ENCODE measurements at regions not wholly inside any gene's neighbourhood (a gene's known extent, or its start where the extent isn't known, plus 50 kb on each side); places are given as distances from the start of the nearest gene placed in this dataset.
A peak's percentile ranks its signal among the peaks of the same experiment; 100 is the strongest.

DNA sequence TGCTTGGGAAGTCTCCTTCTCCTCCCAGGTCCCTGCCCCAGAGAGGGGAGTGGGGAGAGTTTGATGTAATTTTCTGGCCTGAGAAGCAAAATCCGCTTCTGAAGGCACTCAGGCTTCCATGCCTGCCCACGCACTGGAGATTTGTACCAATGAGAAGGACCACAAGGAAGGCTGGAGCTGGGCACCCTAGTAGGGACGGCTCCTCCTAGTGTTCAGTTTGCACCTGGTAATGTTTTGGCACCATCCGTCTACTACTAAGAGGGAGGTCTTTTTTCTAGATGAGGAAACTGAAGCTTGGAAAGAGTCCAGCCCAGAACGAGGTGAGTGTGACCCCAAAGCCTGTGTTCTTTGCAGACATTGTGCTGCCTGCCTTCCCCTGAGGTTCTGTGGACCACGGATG lies 83.6 kb upstream of the NLRP1 start:
- peak; percentile 61 for DNase-seq
- no peak overlapping the region for H2AK5ac ChIP-seq (ENCODE audit: insufficient read length, low read length)
- Mint-ChIP-seq H3K36me3 (ENCODE audit: insufficient read depth in 1 of 3, low read depth in 3 of 3) (peaks cover 0 to 3% (median 0%) of the 10 kb centered on the region in 3 experiments; a peak in 1 of 7 replicates), H3K9me3 (peaks cover 0 to 3% of the 10 kb centered on the region in 2 experiments; a peak in 2 of 5 replicates), H3K27me3 (ENCODE audit: low read depth) (peaks cover 10% of the 10 kb centered on the region), H3K4me1 (peaks cover under 1 to 11% of the 10 kb centered on the region in 2 experiments; a peak in 2 of 4 replicates), H3K27ac (no peak overlapping the region), H3K4me3 (no peak overlapping the region)
- H3K4ac ChIP-seq (ENCODE audit: low read depth, low read length), result no peak overlapping the region
- H4K5ac ChIP-seq (ENCODE audit: insufficient read length, low read depth, low read length), result no peak overlapping the region
- H3K14ac ChIP-seq (ENCODE audit: insufficient read depth, low read length), result no peak overlapping the region
- WGBS (ENCODE audit: extremely low coverage, insufficient read length, low lambda C conversion rate), result no CpG with 5 or more reads among the region's 6 CpGs
- no peak overlapping the region for H3K18ac ChIP-seq (ENCODE audit: insufficient read length, low read depth, low read length)
- no peak overlapping the region for H3K9ac ChIP-seq (ENCODE audit: extremely low read depth, insufficient read length, low read length)
- no peaks in the 10 kb centered on the region for H3K27me3 ChIP-seq (ENCODE audit: insufficient read depth, low read length)
- H2BK20ac ChIP-seq (ENCODE audit: low read depth, low read length, poor library complexity, severe bottlenecking), result no peak overlapping the region
- H4K8ac ChIP-seq (replicated peaks; ENCODE audit: insufficient read length, low read depth, low read length), result no peak overlapping the region
- H2AFZ ChIP-seq (ENCODE audit: low read length), result no peak overlapping the region
- no peaks in the 10 kb centered on the region for H3K23me2 ChIP-seq (ENCODE audit: insufficient read length, low read depth, low read length, poor library complexity, severe bottlenecking)
- no peak overlapping the region for H2BK12ac ChIP-seq (ENCODE audit: insufficient read length, low read depth, low read length)
- H3K9me3 ChIP-seq (ENCODE audit: control insufficient read depth, low read depth, low read length), result no peaks in the 10 kb centered on the region
- H2BK5ac ChIP-seq (ENCODE audit: insufficient read length, low read length), result no peak overlapping the region
- no peak overlapping the region for H4K91ac ChIP-seq (ENCODE audit: insufficient read length, low read depth, low read length)
- TF ChIP-seq, protein P1, sequence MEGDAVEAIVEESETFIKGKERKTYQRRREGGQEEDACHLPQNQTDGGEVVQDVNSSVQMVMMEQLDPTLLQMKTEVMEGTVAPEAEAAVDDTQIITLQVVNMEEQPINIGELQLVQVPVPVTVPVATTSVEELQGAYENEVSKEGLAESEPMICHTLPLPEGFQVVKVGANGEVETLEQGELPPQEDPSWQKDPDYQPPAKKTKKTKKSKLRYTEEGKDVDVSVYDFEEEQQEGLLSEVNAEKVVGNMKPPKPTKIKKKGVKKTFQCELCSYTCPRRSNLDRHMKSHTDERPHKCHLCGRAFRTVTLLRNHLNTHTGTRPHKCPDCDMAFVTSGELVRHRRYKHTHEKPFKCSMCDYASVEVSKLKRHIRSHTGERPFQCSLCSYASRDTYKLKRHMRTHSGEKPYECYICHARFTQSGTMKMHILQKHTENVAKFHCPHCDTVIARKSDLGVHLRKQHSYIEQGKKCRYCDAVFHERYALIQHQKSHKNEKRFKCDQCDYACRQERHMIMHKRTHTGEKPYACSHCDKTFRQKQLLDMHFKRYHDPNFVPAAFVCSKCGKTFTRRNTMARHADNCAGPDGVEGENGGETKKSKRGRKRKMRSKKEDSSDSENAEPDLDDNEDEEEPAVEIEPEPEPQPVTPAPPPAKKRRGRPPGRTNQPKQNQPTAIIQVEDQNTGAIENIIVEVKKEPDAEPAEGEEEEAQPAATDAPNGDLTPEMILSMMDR (conservative IDR thresholded peaks at IDR 0.05), result peak; percentile 59
- no peak overlapping the region for H3K4me2 ChIP-seq (ENCODE audit: insufficient read depth, insufficient read length, low read length)
- no peak overlapping the region for H3K23ac ChIP-seq (ENCODE audit: insufficient read length, low read depth, low read length)
- H4K20me1 ChIP-seq (ENCODE audit: control insufficient read depth, insufficient read depth, insufficient read length), result no peaks in the 10 kb centered on the region
- H3K56ac ChIP-seq (ENCODE audit: insufficient read length, low read depth, low read length), result no peak overlapping the region
- no peaks in the 10 kb centered on the region for H3K79me2 ChIP-seq (ENCODE audit: insufficient read depth, low read length)
- no peak overlapping the region for H3K27ac ChIP-seq (ENCODE audit: insufficient read length, low read depth, low read length)
- H3K79me1 ChIP-seq (ENCODE audit: insufficient read depth, low read depth, low read length, poor library complexity, severe bottlenecking), result no peaks in the 10 kb centered on the region
- H3T11ph ChIP-seq (ENCODE audit: low read length), result no peak overlapping the region
- no peak overlapping the region for H2BK120ac ChIP-seq (ENCODE audit: low read depth, low read length, poor library complexity, severe bottlenecking)
- H2BK15ac ChIP-seq (ENCODE audit: low read depth, low read length), result no peak overlapping the region
- no peaks in the 10 kb centered on the region for H3K4me1 ChIP-seq (ENCODE audit: insufficient read depth, low read length)
